ENCODE measurements at regions not wholly inside any gene's neighbourhood (a gene's known extent, or its start where the extent isn't known, plus 50 kb on each side); places are given as distances from the start of the nearest gene placed in this dataset.
"Not testable (repeated sequence)": the region's sequence is repeated elsewhere in the genome, so short reads cannot be mapped to it uniquely, and the experiment has no call there.

DNA sequence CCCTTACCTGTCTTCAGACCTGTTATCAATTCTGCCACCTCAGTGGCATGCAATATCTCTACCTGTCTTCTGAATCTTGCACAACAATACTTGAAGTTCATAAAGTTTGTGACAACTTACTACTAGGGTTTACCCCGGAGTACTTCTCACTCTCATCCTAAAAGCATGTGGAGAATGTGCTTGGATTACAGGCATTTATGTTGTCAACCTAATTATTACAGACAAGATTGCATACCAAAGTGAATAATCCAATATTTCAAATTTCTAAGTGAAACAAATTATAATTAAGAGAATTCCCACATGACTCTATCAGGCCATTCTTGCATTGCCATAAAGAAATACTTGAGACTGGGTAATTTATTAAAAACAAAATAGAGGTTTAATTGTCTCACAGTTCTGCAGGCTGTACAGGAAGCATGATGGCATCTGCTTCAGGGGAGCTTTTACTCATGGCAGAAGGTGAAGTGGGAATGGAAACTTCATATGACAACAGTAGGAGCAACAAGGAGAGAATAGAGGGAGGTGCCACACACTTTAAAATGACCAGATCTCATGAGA lies 661.0 kb upstream of the SPRY2 start:
- TF ChIP-seq ZFX (IDR thresholded peaks at IDR 0.05), result no peak
- TF ChIP-seq, protein P1, sequence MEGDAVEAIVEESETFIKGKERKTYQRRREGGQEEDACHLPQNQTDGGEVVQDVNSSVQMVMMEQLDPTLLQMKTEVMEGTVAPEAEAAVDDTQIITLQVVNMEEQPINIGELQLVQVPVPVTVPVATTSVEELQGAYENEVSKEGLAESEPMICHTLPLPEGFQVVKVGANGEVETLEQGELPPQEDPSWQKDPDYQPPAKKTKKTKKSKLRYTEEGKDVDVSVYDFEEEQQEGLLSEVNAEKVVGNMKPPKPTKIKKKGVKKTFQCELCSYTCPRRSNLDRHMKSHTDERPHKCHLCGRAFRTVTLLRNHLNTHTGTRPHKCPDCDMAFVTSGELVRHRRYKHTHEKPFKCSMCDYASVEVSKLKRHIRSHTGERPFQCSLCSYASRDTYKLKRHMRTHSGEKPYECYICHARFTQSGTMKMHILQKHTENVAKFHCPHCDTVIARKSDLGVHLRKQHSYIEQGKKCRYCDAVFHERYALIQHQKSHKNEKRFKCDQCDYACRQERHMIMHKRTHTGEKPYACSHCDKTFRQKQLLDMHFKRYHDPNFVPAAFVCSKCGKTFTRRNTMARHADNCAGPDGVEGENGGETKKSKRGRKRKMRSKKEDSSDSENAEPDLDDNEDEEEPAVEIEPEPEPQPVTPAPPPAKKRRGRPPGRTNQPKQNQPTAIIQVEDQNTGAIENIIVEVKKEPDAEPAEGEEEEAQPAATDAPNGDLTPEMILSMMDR (conservative IDR thresholded peaks at IDR 0.05), result no peak
- no peak overlapping the region for H3K27ac ChIP-seq

DNA sequence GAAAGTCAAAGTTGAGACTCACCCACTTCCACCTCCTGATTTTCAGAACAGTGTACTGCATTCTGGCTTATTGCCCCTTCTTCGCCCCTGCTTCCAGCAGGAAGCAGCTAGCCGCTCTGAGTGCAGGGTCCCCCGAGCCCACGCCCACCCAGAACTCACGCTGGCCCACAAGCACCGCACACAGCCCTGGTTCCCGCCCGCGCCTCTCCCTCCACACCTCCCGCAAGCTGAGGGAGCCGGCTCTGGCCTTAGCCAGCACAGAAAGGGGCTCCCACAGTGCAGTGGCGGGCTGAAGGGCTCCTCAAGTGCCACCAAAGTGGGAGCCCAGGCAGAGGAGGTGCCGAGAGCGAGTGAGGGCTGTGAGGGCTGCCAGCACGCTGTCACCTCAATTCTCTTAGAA lies 657.7 kb upstream of the SPRY2 start:
- H3K27ac ChIP-seq, result not testable (repeated sequence)

DNA sequence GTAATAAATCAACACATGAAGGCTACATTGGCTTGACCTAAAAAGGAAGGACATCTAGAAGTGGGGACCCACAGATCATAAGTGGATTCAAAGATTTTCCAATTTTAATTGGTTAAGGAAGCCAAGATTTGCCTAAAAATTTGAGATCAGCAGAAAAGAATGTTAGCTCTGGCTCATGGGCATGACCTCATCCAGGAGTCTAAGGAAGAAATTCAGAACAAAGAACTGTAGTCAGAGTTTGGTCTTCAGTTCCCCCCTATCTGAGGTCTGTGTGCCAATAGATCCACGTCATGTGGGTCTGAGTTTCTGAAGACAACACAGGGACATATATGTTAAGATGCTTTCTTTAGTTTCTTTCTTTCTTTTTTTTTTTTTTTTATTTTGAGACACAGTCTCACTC lies 648.8 kb upstream of the SPRY2 start:
- H3K27ac ChIP-seq, result no peak overlapping the region
- no peak for TF ChIP-seq ZFX (IDR thresholded peaks at IDR 0.05)
- TF ChIP-seq, protein P1 (conservative IDR thresholded peaks at IDR 0.05), result no peak

DNA sequence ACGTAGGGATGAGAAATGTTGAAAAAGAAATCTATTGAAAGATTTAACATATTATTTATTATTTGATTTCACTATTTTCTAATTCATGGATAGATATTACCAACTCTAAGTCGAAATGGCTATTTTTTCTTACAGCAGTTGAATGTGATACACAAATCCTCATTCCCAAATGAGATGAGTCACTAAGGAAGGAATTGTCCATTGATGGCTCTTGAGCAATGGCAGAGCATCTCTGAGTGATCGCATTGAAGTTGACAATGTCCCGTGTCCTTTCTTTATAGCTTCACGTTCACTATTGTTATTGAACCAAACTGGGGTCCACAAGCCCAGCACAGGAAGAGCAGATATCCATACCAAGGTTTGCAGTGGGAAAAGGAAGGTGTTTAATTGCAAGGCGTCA lies 648.3 kb upstream of the SPRY2 start:
- TF ChIP-seq, protein P1 (conservative IDR thresholded peaks at IDR 0.05), result no peak
- TF ChIP-seq ZFX (IDR thresholded peaks at IDR 0.05), result no peak
- H3K27ac ChIP-seq, result no peak overlapping the region

DNA sequence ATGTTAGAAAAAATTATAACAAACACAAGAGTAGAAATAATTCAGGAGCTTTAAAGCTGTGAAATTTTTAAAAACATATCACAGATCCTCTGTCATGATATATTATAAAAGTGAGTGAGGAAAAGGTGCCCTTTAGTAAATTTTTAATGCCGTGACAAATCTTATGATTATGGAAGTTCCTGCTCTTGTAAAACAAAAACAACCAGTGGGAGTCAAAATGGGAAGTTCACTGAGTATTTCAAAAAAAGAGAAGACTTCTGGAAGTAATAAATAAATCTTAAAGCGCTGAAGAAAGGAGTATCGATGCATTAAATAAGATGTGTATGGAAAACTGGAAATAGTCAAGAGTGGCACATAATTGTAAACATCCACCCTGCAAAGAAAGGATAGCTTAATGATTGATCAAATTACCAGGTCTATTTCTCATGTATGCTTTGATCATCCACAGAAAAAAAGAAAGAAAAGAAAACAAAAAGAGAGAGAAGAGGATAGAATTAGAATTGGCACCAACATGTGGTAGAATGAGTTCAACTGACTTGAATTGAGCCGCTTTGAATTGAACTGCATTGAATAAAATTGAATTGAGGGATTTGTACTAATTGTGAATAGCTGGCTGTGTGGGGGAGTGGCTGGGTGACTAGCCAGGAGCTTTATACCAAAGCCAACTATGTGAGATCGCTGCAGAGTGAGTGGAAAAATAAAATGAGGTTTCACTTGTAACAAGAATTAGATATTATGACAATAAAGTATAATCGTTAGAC lies 647.6 kb upstream of the SPRY2 start:
- no peak overlapping the region for H3K27ac ChIP-seq
- no peak for TF ChIP-seq ZFX (IDR thresholded peaks at IDR 0.05)
- TF ChIP-seq, protein P1 (conservative IDR thresholded peaks at IDR 0.05), result no peak

DNA sequence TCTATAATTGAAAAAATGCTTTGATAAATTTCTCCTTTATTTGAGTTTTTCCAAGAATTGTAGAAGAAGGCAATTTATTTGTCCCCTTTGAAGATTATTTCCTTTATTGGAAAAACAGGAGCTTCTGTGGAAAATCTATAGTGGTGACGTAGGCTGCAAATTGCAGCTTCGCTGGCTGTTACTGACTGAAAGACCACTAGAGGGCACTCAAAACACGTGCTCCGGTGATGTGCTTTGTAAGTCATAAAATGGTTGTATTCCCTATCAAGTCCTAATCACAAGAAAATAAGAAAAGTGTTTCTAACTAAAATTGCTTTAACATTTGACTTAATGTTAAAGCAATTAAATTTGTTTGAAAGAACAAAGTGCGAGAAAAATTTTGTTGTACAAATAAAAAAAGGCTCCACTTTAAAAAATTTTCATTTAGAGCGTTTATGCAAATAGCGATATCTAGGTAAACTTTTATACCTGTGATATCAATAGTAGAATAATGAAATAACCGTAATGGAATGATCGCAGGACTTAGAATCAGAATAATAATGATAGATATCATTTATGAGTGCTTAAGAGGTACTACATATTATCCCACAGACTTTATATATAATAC lies 638.2 kb upstream of the SPRY2 start:
- TF ChIP-seq, protein P1 (conservative IDR thresholded peaks at IDR 0.05), result peak; percentile 90
- no peak for TF ChIP-seq ZFX (IDR thresholded peaks at IDR 0.05)

DNA sequence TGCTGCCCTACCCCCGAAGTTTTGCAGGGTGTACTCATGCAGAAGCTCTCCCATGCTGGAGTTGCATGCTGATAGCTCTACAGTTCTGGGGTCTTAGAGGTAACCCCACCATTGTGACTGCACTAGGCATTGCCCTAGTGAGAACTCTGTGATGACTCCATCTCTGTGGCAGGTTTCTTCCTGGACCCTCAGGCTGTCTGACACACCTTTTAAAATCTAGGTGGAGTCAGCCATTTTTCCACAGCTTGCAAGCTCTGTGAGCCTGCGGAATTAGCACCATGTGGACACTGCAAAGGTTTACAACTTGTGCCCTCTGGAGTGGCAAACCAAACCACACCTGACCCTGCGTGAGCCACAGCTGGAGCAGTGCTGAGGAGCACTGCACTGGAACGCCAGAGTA lies 636.2 kb upstream of the SPRY2 start:
- no peak for TF ChIP-seq ZFX (IDR thresholded peaks at IDR 0.05)
- TF ChIP-seq, protein P1 (conservative IDR thresholded peaks at IDR 0.05), result no peak
- H3K27ac ChIP-seq, result no peak overlapping the region

More for the DNA sequence above, 638.2 kb upstream of the SPRY2 start:
- no peak overlapping the region for H3K27ac ChIP-seq
